B cell (primary cell): ENCODE measurements at regions not wholly inside any gene's neighbourhood (a gene's known extent, or its start where the extent isn't known, plus 50 kb on each side); places are given as distances from the start of the nearest gene placed in this dataset.

Source experiments
- ATAC-seq: fragments of 200-7000 bp; cut with Tn5 transposase; one replicate; pipeline ENCODE4 v1.10.0; 2021; ENCODE audit warnings: low read depth, mild to moderate bottlenecking, moderate number of reproducible peaks, moderate library complexity
- CTCF ChIA-PET: fragments of 350-600 bp; sonication (Branson Sonifier 250); formaldehyde crosslinking; loops from one replicate; lab custom pipeline; 2021; ENCODE audit warnings: antibody characterized with exemption, inconsistent platforms; lab: Charles Lee
- POLR2A ChIA-PET: fragments of 350-600 bp; sonication (Branson Sonifier 250); formaldehyde crosslinking; loops from one replicate; lab custom pipeline; 2021; ENCODE audit warnings: antibody characterized with exemption; lab: Charles Lee
- DNase-seq: peaks from one replicate; pipeline ENCODE4 v3.0.0; 2013
- H2AFZ ChIP-seq: 2 replicates; pipeline ENCODE4 v1.6.1; 2012; ENCODE audit warnings: mild to moderate bottlenecking, low read depth, low read length; ENCODE audit not compliant: insufficient read depth, poor library complexity, severe bottlenecking
- H3K27ac ChIP-seq, 2 donors: 1 replicate in 1 of 2; 2 replicates in 1 of 2; pipeline ENCODE4 v1.5.1; 2012 to 2013; ENCODE audit warnings: low read length in 2 of 2, mild to moderate bottlenecking in 2 of 2, moderate library complexity in 1 of 2
- H3K27me3 ChIP-seq, 4 experiments: fragments of 200-600 bp in 1 of 4; sonication (generic) in 1 of 4; replicated peaks in 1 of 4; 1 replicate in 2 of 4; 2 replicates in 2 of 4; pipeline versions ENCODE4 v1.6.1 to v1.7.0; 2013 to 2016; ENCODE audit warnings: low read length in 3 of 4, mild to moderate bottlenecking in 2 of 4, mixed read lengths in 1 of 4, moderate library complexity in 1 of 4; ENCODE audit not compliant: insufficient read depth in 4 of 4, control insufficient read depth in 3 of 4; ENCODE audit errors: control extremely low read depth in 1 of 4
- H3K36me3 ChIP-seq, 2 experiments: replicated peaks in 1 of 2; 1 replicate in 1 of 2; 2 replicates in 1 of 2; pipeline versions ENCODE4 v1.6.1 to v1.7.1; 2013; ENCODE audit warnings: low read length in 1 of 2; ENCODE audit not compliant: insufficient read depth in 2 of 2, control insufficient read depth in 1 of 2; ENCODE audit errors: control extremely low read depth in 1 of 2, extremely low read depth in 1 of 2
- H3K4me1 ChIP-seq, 2 donors: fragments of 200-600 bp in 1 of 2; sonication (generic) in 1 of 2; 1 replicate in 1 of 2; 2 replicates in 1 of 2; pipeline versions ENCODE4 v1.5.1 to v1.6.1; 2013 to 2017; ENCODE audit warnings: low read length in 2 of 2; ENCODE audit not compliant: control insufficient read depth in 2 of 2, insufficient read depth in 2 of 2
- H3K4me2 ChIP-seq: replicated peaks from 2 replicates; pipeline ENCODE3; 2012; ENCODE audit warnings: mild to moderate bottlenecking, low read depth, low read length; ENCODE audit not compliant: poor library complexity, severe bottlenecking
- H3K4me3 ChIP-seq, 5 experiments: fragments of 200-600 bp in 1 of 5; sonication (generic) in 1 of 5; 1 replicate in 3 of 5; 2 replicates in 2 of 5; pipeline versions ENCODE4 v1.5.1 to v1.7.0; 2011 to 2016; ENCODE audit warnings: low read length in 4 of 5, mild to moderate bottlenecking in 4 of 5, low read depth in 2 of 5, control low read depth in 1 of 5, moderate library complexity in 1 of 5; ENCODE audit not compliant: insufficient read depth in 1 of 5; ENCODE audit errors: control extremely low read depth in 1 of 5, extremely low read depth in 1 of 5
- H3K79me2 ChIP-seq: fragments of 200-600 bp; sonication (generic); one replicate; pipeline ENCODE4 v1.6.0; 2016; ENCODE audit warnings: low read length; ENCODE audit not compliant: control insufficient read depth, insufficient read depth
- H3K9ac ChIP-seq: fragments of 200-600 bp; sonication (generic); 2 replicates; pipeline ENCODE4 v1.6.1; 2017; ENCODE audit warnings: mild to moderate bottlenecking, low read length, moderate library complexity
- H3K9me3 ChIP-seq, 3 donors: one replicate each; pipeline versions ENCODE4 v1.6.1 to v1.7.1; 2013; ENCODE audit warnings: low read length in 2 of 3; ENCODE audit not compliant: control insufficient read depth in 2 of 3, insufficient read depth in 1 of 3; ENCODE audit errors: control extremely low read depth in 1 of 3
- H4K20me1 ChIP-seq: 2 replicates; pipeline ENCODE4 v1.6.0; 2012; ENCODE audit warnings: mild to moderate bottlenecking, low read length; ENCODE audit not compliant: insufficient read depth, control insufficient read depth, poor library complexity, severe bottlenecking
- H3K27ac Mint-ChIP-seq: one replicate; pipeline ENCODE4 v1.8.0; 2021; ENCODE audit warnings: mixed read lengths
- H3K27me3 Mint-ChIP-seq: one replicate; pipeline ENCODE4 v1.8.0; 2021; ENCODE audit warnings: mixed read lengths
- H3K4me1 Mint-ChIP-seq: one replicate; pipeline ENCODE4 v1.8.0; 2021; ENCODE audit warnings: mixed read lengths
- H3K4me3 Mint-ChIP-seq: one replicate; pipeline ENCODE4 v1.8.0; 2021; ENCODE audit warnings: mixed read lengths
- H3K9me3 Mint-ChIP-seq: one replicate; pipeline ENCODE4 v1.8.0; 2022; ENCODE audit warnings: mixed read lengths; ENCODE audit not compliant: insufficient read depth
- EZH2 ChIP-seq: IDR thresholded peaks from 2 replicates; pipeline ENCODE4 v1.6.1; 2012; ENCODE audit warnings: borderline replicate concordance, low read depth, mild to moderate bottlenecking, moderate library complexity, low read length; ENCODE audit not compliant: insufficient read depth, poor library complexity, severe bottlenecking
- WGBS: methylation state at CpG from one replicate; pipeline ENCODE4 v1.1.5; 2013; ENCODE audit warnings: missing lambda C conversion rate; ENCODE audit not compliant: insufficient coverage; 5-methylcytosine and 5-hydroxymethylcytosine counted together
- intact Hi-C: fragments of 100-400 bp; cut with micrococcal nuclease; formaldehyde crosslinking; loops from one replicate; pipeline ENCODE4 v1.10.0; 2022
- TF ChIP-seq, protein P1 (sequence below): fragments of 200-600 bp; IDR thresholded peaks from one replicate; pipeline ENCODE4 v1.8.0; 2022; ENCODE audit warnings: antibody characterized with exemption, mild to moderate bottlenecking

DNA sequence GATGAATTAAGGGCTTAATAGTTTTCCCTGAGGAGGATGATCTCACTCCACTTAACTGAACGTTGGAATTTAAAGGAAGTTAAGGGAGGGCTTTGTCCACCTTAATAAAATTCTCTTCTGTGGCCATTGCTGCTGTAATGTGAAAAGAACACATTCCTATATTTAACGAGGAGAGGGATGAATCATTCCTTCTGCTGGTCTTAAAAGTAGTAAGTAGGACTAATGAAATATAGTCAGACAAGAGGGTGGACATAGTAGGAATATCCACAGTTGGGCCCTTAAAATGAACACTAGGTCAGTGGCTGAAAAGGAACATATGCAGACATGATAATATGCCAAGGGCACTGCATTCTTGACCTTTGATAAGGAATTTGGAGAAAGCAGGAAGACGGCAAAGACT is 405.6 kb downstream of the PMP22 start:
- peaks cover 0 to 2% (median 0%) of the 10 kb centered on the region in 4 experiments for H3K27me3 ChIP-seq
- H3K27me3 Mint-ChIP-seq, result peaks cover 10% of the 10 kb centered on the region
- H3K4me2 ChIP-seq, result no peak overlapping the region
- no peak for TF ChIP-seq EZH2
- TF ChIP-seq, protein P1, sequence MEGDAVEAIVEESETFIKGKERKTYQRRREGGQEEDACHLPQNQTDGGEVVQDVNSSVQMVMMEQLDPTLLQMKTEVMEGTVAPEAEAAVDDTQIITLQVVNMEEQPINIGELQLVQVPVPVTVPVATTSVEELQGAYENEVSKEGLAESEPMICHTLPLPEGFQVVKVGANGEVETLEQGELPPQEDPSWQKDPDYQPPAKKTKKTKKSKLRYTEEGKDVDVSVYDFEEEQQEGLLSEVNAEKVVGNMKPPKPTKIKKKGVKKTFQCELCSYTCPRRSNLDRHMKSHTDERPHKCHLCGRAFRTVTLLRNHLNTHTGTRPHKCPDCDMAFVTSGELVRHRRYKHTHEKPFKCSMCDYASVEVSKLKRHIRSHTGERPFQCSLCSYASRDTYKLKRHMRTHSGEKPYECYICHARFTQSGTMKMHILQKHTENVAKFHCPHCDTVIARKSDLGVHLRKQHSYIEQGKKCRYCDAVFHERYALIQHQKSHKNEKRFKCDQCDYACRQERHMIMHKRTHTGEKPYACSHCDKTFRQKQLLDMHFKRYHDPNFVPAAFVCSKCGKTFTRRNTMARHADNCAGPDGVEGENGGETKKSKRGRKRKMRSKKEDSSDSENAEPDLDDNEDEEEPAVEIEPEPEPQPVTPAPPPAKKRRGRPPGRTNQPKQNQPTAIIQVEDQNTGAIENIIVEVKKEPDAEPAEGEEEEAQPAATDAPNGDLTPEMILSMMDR, result no peak
- ChIA-PET CTCF (interaction anchor here (2.2 kb wide), 1 partner anchor 26 kb away, joined by 4 read pairs; no protein-coding TSS in a partner anchor), POLR2A (no interaction called here)
- H3K27ac ChIP-seq, result no peak overlapping the region
- no peaks in the 10 kb centered on the region for H3K4me1 ChIP-seq
- no peak overlapping the region for H3K9ac ChIP-seq
- H3K4me1 Mint-ChIP-seq, result no peaks in the 10 kb centered on the region
- H3K4me3 Mint-ChIP-seq, result no peak overlapping the region
- intact Hi-C loops, result no loop called here
- H3K36me3 ChIP-seq, result no peaks in the 10 kb centered on the region
- no peak overlapping the region for H2AFZ ChIP-seq
- H3K4me3 ChIP-seq, result no peak overlapping the region
- no peak overlapping the region for H3K27ac Mint-ChIP-seq
- H3K9me3 ChIP-seq, result no peaks in the 10 kb centered on the region
- DNase-seq, result no peak
- H3K79me2 ChIP-seq, result no peaks in the 10 kb centered on the region
- WGBS, result 100% methylated on average over 1 of the region's 3 CpGs
- peaks cover 2% of the 10 kb centered on the region for H3K9me3 Mint-ChIP-seq
- ATAC-seq, result no peak
- H4K20me1 ChIP-seq, result no peaks in the 10 kb centered on the region

DNA sequence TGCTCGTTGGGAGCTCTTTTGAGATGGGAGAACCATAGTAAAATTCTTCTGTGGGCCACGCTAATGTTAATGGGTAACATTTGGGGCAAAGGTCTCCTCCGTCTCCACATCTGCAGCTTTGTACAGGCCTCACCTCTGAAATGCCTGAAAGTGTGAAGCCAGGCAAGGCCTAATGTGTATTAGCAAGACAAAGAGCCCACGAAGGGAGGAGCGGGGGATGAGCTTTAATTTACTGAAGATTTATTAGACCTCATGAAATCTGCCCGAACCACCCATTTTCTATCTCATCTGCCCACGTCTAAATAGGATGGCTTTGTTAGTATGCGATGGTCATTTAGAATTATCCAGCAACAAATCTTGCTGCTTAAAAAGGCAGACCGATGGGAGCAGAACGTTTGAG is 408.9 kb downstream of the PMP22 start:
- H3K4me1 ChIP-seq, result no peaks in the 10 kb centered on the region
- no peaks in the 10 kb centered on the region for H3K9me3 Mint-ChIP-seq
- H3K4me2 ChIP-seq, result no peak overlapping the region
- no peaks in the 10 kb centered on the region for H3K36me3 ChIP-seq
- H3K9me3 ChIP-seq, result no peaks in the 10 kb centered on the region
- DNase-seq (no peak), ATAC-seq (no peak)
- no peaks in the 10 kb centered on the region for H3K27me3 ChIP-seq
- WGBS, result 85% methylated on average over 5 of the region's 10 CpGs
- H3K4me3 Mint-ChIP-seq, result no peak overlapping the region
- H3K27ac ChIP-seq, result no peak overlapping the region
- CTCF ChIA-PET, result no interaction called here
- H2AFZ ChIP-seq, result no peak overlapping the region
- H3K27me3 Mint-ChIP-seq, result peaks cover 3% of the 10 kb centered on the region
- H3K79me2 ChIP-seq, result no peaks in the 10 kb centered on the region
- H3K4me1 Mint-ChIP-seq, result no peaks in the 10 kb centered on the region
- H3K4me3 ChIP-seq, result no peak overlapping the region
- no peaks in the 10 kb centered on the region for H4K20me1 ChIP-seq
- no peak for TF ChIP-seq EZH2
- TF ChIP-seq, protein P1, result no peak
- H3K27ac Mint-ChIP-seq, result no peak overlapping the region
- no peak overlapping the region for H3K9ac ChIP-seq
- intact Hi-C loops, result no loop called here
- POLR2A ChIA-PET, result no interaction called here
